GM18499 (cell line): ENCODE measurements at regions not wholly inside any gene's neighbourhood (a gene's known extent, or its start where the extent isn't known, plus 50 kb on each side); places are given as distances from the start of the nearest gene placed in this dataset.
A peak's percentile ranks its signal among the peaks of the same experiment; 100 is the strongest.

ENCODE experiments used
- ATAC-seq: cut with Tn5 transposase; IDR thresholded peaks from one replicate; pipeline ENCODE4 v1.9.1; 2021; ENCODE audit warnings: moderate number of reproducible peaks; ENCODE audit not compliant: insufficient read depth, unreplicated experiment

DNA sequence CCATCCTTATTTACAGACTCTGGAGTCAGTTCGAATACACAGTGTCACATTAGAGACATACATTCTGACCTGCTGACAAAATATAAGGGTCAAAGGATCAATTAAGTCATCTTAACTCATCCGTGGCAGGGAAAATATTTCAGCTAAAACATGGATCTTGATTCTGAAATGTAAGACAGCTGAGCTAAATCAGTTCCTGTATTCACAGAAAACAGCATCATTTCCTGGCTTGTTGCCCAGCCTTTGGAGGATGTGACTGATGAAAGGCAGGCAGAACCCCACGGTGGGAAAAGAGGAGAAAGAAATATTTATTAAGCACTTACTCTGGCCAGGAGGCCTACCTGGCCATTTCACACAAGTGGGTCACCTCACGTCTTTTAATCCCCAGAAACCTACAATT, 101.9 kb downstream of the GAS2L3 start:
- ATAC-seq: no peak

DNA sequence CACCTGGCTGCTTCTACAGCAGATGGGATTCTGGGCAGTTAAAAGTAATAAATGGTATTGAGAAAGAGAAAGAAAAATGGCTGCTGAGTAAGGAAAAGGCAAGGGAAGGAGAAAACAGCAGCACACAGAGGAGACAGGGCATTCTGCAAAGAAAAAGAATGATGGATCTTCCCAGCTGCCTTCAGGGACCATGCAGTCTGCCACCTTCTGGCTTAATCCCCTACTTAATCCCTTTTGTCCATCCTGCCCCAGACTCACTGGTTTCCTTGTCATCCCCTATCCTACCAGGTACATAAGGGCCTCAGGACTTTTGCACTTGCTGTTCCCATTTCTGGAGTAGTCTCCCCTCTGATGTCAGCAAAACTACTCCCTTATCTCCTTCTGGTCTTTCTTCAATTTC, 107.6 kb downstream of the GAS2L3 start:
- ATAC-seq: no peak

DNA sequence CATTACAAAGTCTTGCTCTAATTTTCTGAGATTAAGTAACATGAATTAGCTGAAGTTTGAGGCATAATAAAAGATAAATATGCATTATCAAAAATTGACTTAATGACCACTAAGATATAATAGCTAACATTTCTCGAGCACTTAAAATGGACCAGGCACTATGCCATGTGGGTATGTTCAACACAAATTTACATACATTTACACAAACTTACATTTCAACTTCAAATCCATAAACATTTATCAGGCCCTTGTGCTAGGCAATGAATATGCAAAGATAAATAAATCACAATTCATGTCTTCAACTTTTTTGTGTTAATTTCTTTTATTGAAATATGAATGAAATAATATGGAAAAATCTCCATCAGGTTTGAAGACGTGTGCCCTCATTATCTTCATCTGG, 108.7 kb downstream of the GAS2L3 start:
- no peak for ATAC-seq

DNA sequence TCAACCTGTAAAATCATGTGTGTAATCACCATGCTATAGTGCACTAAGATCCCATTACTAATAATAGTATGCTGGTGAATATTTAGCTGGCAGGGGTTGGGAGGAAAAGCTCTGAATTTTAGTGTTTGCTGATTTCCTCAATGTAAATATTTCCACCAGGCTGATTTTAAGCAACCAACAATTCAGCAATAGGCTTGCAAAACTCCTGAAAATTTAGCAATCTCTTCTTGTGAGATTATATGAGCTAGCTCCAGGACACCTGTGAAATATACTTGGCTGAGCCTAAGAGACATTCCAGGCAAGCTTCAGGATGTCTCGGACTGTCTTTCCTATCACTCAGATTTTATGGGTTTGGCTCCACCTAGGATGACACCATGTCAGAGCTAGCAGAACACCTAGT, 106.9 kb upstream of the ANO4 start:
- no peak for ATAC-seq

DNA sequence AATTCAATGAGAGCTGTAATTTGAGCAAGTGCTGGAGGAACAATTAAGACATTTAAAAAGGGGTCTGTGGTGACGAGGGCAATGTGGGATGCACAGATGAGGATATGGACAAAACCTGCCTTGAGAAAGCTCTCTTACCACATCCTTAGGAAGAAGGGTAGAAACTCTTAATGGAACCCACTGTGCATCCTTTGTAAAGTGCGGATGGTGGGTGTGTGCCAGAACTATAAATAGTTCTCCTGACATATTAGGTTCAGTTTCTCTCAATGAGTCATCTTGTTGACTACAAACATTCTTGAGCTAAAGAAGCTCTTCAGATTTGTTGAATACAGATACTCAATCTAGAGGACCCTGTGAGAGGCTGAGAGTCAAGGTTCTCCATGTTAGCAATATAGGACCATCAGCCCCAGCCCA, 106.1 kb upstream of the ANO4 start:
- no peak for ATAC-seq

DNA sequence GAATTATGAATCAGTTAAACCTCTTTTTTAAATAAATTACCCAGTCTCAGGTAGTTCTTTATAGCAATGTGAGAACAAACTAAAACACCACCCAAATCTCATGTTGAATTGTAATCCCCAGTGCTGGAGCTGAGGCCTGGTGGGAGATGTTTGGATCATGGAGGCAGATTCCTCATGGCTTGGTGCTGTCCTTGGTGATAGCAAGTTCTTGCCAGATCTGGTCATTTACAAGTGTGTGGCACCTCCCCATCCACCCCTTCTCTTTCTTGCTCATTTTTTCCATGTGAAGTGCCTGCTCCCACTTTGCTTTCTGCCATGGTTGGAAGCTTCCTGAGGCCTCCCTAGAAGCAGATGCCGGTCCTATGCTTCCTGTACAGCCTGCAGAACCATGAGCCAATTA, 102.1 kb upstream of the ANO4 start:
- ATAC-seq: no peak

DNA sequence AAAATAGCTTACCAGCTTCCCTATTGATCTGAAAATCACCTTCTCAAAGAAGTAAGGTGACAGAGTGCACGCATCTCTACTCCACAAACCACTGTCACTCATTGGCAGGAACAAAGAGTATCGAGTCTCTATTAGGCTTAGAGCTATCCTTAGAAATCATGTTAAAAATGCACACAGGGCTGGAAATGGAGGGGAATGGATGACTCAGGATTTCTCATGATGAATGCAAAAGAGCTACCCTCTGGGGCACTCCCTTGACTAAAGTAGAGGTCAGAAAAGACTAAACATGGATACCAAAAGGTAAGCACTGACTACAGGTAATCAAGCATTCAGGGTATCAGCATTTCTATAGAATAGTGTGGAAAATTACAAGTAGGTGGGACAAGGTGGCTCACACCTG, 96.1 kb upstream of the ANO4 start:
- no peak for ATAC-seq

DNA sequence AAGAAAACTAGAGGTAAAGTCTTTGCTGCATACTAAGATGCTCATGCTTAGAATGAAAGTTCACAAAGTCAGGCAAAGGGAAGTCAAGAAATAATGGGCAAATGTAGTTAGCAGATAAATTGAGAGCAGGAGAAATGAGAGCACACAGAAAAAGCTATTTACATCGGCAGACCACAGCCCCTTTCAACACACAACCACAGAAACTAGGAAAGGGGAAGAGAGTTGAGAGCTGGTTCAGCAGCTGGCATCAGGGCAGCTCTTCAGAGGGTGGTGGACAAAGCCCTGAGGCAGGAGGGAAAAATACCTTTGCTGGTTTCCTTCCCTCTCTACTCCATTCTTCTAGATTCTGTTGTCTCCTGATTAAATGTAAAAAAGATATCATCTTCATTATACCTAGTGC, 95.4 kb upstream of the ANO4 start:
- ATAC-seq: no peak

DNA sequence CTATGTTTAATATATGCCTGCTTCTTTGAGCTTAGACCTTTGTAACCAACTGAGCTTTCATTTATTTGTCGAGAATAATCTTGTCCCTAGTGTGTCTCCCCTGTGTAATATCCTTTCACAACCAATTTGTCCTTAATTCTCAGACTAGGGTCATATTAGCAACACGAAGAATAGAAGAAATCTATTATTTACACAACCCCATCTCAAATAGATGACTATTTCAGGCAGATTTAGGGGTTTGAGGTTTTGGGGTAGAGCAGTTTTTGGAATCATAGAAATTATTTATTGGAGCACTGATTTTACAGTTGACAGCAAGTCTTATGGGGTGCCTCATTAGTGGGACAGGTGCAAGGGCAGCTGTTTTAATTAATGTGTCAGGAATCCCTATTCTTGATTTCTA, 91.2 kb upstream of the ANO4 start:
- ATAC-seq: no peak

DNA sequence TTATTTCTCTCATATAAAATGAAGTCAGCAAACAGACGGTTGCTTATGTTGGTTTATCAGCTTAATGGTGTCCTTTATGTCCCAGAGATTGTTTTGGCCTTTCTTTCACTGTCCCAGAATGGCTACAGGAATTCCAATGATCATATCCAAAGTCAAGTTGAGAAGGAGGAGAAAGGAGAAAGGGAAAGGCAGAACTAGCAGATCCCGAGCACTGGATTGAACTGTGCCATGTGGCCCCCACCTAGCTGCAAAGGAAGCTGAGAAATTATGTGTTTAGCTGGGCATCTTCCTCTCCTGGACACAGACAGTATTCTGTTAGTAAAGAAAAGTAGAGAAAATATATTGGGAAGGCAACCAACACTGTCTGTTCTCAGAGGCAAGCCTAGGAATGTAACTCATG, 90.7 kb upstream of the ANO4 start:
- ATAC-seq: no peak

DNA sequence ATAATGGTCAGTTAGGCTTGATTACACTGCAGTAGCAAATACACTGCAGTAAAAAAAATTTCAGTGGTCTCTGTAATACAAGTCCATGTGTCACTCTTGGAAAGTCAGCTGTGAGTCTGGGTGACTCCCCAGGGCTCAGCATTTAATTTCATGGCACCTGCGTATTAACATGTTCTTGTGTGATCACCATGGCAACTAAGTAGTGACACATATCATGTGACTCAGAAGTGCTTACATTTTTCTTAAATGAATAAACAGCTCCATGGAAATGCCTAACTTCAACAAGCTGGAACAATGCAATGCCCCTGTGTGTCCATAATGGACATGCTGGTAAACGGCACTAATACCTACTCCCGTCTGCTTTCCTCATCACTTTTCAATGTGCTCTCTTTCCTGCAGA, 88.5 kb upstream of the ANO4 start:
- no peak for ATAC-seq

DNA sequence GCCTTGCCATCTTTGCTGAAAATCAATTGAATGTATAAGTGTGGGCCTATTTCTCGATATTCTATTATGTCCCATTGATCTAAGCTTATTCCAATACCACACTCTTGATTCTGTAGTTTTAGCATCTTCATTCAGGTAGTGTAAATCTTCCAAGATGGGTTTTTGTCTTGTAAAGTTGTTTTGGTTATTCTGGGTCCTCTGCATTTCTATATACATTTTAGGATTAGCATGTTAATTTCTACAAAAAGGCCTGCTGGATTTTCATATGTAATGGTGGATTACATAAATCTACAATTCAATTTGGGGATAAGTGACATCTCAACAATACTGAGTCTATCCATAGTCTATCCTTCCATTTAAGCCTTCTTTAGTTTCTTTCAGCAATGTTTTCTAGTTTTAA, 86.0 kb upstream of the ANO4 start:
- ATAC-seq: no peak

DNA sequence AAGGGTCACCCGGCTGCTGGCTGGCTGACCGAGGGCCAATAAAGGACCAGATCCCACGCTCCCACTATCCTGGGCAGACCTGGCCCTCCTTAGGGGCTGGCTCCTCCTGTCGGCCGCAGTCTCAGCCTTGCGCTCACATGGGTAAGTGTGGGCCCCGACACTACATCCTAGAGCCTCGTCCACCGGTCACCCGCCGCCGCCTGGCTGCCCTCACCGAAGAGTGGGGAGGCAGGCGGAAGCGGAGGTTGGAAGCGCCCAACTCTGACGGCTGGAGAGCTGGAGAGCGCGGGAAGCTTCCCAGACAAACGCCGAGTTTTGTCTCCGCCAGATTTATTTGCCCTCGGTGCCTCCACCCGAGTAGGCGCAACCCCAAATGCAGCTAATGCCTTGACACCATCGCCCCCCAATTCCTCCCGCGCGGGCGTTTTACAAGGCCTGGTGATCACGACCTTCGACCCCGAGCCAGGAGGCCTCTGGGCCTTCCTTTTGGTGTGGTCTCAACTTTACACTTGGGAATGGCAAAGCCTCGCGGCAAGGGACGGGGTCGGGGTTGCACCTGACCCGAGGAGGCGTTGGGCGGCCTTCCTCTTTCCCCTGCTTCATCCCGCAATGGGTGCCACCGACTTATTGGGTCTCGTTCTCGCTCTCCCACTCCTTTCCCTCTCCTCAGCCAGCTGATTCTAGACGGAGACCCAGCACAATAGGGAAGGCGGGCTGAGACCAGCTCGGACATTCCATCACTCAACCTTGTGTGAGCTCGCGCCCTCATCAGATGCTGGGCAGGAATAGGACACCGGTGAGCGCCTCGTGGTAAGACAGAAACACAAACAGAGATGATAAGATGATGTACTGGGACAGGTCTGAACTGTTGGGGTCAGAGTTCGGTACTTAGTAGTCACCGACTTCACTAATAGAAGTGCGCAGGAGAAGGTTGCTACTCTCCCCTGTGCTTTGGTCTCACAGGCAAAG, 78.3 kb upstream of the ANO4 start:
- no peak for ATAC-seq

DNA sequence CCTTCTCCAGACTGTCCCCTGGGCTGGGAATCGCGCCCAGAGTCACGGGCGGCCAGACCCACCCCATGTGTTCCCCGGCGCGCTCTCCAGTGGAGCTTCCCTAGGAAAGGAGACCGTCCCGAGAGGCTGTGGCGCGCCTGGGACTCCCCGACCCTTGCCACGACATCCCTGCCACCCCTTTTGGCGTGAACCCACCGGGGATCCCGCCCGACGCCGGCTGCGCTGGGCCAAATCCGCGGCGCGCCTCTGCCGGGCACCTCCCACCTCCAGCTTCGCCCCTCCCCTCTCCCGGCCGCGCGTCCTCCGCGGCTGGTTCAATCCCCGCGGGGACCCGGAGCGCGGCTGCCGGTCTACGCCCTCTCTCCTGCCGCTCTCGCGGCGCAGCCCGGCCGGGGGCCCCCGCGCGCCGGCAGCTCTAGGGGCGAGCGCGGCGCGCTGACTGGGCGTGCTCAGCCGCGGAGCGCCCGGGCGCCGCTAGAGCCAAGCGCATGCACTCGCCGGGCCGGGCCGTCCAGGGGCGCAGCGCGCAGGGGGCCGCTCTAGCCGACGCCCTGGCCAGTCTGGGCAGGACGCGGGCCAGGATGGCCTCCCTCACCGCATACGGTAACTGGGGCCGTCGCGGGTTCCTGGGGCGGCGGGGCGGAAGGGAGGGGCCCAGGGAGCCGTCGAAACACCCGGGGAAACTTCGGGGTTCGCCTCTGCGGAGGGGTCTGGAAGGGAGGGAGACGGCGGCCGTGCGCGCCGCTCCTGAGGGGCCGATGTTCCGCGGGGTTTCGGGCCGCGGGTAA, 77.4 kb upstream of the ANO4 start:
- ATAC-seq: no peak

DNA sequence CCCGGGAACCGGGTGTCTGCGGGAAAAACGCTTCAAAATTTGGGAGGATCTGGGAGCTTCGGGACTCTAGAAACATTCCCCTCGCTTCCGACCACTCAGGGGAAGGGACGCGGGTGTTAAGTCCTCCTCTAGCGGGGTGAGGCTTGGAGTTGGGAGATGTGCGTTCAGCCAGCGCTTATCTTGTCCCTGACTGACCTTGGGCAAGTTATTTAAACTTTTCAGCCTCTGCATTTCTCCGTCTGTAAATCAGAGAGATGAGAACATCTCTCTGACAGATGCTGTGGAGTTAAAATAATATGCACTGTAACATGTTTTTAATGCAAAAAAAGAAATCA, 76.9 kb upstream of the ANO4 start:
- ATAC-seq: no peak

DNA sequence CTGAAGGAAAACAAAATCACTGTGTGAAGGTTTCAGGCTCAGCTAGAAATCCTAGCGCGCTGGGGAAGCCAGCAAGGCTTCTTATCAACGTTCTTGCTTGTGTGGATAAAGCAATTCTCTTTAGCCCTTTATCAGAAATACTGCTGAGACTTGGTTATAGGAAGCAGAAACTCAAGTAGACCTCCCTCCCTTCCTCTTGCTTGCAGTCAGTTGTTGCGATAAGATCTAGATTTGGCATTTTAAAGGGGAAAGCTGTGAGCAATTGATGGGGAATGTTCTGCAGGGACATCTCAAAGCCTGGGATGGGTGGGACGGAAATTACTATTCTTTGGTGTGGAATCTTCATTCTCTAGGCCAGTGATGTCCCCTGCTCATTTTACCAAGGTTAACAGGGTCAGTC, 76.4 kb upstream of the ANO4 start:
- ATAC-seq: no peak

DNA sequence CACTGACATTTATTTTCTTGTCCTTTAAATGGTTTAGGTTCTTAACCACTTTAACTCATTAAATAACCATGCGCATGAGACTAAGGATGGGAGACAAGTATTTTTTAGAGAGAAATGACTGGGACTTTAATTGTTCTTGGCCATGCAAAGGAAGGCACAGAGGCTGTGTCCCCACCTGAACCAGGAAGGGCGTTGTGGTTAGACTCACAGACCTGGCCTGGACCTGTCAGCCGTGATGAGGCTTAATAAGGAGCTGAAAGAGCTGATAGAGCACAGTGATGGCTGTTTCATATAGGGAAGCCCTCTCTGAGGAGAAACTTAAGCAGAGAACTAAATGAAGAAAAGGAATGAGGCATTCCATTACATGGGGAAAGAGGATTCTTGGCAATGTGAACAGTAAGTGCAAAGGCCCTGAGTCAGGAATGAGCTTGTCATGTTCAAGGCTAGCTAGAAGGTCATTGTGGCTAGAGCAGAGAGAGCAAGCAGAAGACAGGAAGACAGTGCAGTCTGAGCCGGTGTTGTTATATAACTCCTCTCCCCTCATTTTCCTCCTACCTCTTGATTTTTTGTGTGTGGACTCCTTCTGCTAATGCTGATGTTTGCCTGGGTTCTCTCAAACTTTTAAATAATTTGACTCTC, 74.4 kb upstream of the ANO4 start:
- ATAC-seq: no peak

DNA sequence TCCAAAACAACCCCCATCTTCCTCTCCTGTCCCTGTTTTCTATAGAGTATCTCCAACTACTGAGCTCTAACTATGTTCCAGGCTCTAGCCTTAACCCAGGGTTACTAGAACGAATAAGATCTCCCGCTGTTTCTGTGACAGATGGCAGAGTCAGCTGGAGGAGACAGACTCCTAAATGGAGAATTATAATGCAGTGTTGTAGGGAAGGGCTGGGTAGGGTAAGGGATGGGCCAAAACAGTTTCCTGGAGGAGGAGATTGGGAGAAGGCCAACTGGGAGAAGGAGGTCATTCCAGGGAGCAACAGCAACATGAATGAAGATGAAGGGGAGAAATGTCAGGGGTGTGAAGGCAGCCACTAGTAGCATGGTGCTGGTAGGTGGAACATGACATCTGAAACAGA, 73.4 kb upstream of the ANO4 start:
- no peak for ATAC-seq

DNA sequence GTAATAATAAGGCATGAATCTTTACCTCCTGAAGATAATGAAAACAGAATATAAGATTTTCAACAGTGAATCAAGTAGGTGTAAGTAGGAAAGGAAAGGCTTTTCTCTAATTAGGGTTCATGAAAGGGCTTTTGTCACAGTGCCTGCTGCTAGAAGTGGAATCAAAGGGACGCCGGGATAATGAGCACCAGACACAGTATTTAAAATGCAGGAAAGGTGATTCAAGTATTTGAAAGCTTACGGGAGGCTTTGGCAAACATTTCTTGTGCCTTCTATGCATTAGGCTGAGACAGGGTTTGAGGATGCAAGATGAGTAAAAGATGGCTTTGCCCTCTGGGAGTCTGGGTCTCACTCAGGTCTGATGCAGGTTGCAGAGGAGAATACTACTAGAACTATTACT, 70.5 kb upstream of the ANO4 start:
- no peak for ATAC-seq

DNA sequence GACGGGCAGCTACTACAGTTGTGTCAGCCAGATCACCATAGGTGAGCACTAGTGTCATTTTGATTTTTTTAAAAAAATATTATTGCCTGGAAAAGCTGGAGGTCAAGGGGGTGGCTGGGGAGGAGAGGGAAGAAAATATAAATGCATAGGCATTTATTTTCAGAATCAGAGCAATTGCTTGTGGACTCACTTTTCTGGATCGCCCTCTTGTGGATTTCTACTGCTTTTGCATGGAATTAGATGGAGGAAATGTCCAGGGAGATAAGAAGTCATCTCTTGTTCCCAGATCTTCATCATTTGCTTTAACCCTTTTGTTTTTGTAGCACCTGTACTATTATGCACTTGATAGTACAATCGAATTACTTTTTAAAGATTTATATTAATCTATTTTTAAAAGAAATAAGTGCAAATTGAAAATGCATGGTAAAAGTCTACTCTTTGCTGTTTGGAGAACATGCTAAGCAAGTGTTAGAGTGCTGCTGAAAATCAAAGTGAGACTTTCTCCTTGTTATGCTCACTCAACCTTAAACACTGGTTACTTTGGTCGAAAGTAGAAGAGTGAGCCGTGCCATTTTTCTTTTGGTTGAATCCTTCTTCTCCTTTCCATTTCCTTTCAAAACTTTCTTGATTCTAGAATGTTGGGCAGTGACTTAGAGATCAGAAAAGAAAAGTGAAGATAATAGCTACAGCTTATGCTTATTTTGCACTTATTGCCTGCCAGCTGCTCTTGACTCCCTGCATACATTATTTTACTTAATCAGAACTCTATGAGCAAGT, 60.6 kb upstream of the ANO4 start:
- ATAC-seq: peak; percentile 60

DNA sequence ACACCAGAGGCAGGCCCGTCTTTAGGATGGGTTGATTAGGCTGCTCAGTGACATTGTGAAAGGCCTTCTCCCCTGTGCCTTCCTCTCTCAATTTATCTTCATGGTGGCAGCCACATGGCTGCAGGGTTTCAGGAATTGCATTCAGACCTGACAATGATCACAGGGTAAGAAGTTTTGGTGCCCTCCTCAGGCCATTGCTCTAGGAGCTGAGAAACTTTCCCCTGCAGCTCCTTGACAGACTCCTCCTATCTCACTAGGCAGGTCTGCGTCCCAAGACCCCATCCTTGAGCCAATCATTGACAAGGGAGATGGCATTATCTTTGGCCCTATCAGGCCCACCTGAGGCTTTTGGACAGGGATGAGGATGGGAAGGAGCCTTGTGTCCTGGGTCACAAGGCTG, 57.4 kb upstream of the ANO4 start:
- no peak for ATAC-seq
